Rectal smooth muscle tissue (tissue), 1 donor: ENCODE measurements at regions not wholly inside any gene's neighbourhood (a gene's known extent, or its start where the extent isn't known, plus 50 kb on each side); places are given as distances from the start of the nearest gene placed in this dataset.

Source experiments
- H3K27ac ChIP-seq: one replicate; pipeline ENCODE4 v1.7.0; 2013; ENCODE audit warnings: low read depth, low read length, inconsistent platforms
- H3K27me3 ChIP-seq: one replicate; pipeline ENCODE4 v1.7.0; 2013; ENCODE audit warnings: low read length; ENCODE audit not compliant: control insufficient read depth, insufficient read depth
- H3K36me3 ChIP-seq: one replicate; pipeline ENCODE4 v1.7.0; 2013; ENCODE audit warnings: low read length; ENCODE audit not compliant: control insufficient read depth, insufficient read depth
- H3K4me1 ChIP-seq: one replicate; pipeline ENCODE4 v1.7.0; 2013; ENCODE audit warnings: low read length; ENCODE audit not compliant: control insufficient read depth, insufficient read depth
- H3K4me3 ChIP-seq: one replicate; pipeline ENCODE4 v1.7.0; 2013; ENCODE audit warnings: low read length
- H3K9ac ChIP-seq: one replicate; pipeline ENCODE4 v1.7.0; 2013; ENCODE audit warnings: low read length

DNA sequence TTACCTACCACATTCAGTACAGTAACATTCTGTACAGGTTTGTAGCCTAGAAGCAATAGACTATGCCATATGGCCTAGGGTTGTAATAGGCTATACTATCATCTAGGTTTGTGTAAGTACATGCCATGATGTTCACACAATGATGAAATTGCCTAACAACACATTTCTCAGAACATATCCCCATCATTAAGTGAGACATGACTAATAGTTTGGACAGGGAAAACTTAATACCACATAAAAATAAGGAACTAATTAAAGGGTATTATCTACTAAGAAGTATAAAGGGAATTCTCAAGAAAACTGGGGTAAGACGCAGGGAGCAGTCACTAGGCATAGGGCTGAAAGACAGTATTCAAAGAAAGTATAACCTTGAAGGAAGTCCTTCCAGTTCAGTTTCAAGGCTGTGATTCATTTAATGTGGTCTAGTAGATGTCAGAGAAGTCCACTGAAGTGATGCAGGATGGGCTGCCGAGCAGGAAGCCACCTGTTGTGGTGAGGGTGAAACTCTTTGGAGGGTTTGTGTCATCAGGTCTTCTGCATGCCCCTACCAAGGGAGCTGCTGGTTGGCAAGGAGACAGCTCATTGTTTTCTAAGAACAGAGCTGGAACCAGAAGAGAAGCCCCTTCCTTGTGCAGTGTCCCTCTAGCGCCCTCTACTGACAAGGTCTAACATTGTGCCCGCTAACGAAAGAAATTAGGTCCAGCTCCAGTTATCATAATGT, 122.9 kb downstream of the OLFM4 start:
- Histone ChIP-seq H3K27ac (no peak overlapping the region), H3K27me3 (no peaks in the 10 kb centered on the region), H3K4me1 (no peaks in the 10 kb centered on the region), H3K36me3 (no peaks in the 10 kb centered on the region), H3K9ac (no peak overlapping the region), H3K4me3 (no peak overlapping the region)

- Histone ChIP-seq H3K36me3 (no peaks in the 10 kb centered on the region), H3K9ac (no peak overlapping the region), H3K4me1 (no peaks in the 10 kb centered on the region), H3K27ac (no peak overlapping the region), H3K4me3 (no peak overlapping the region), H3K27me3 (no peaks in the 10 kb centered on the region)
Observed at GRCh38 chr13:53152057-53152421, 123.4 kb downstream of the OLFM4 start.

DNA sequence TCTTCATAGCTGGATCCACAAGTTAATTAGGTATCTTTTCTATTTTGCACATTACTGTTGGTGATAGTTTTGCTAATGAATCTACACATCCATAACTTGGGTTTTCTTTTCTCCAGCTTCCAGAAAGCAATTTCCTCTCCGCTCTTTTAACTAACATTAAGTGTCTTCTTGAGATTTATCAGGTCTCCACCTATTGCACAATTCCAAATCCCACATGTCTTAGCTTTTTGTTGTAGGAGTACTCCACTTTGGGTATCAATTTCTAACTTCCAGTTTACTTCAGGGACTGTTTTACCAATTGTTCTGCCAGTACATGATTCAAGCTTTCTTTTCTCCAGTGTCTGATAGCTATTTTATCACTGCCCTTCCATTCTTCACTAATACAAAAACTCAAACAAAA, 129.6 kb downstream of the OLFM4 start:
- Histone ChIP-seq H3K36me3 (no peaks in the 10 kb centered on the region), H3K9ac (no peak overlapping the region)

GRCh38 chr13:53159431-53159830, 130.8 kb downstream of the OLFM4 start:
- Histone ChIP-seq H3K27me3 (no peaks in the 10 kb centered on the region), H3K9ac (no peak overlapping the region), H3K4me1 (no peaks in the 10 kb centered on the region), H3K36me3 (no peaks in the 10 kb centered on the region), H3K27ac (no peak overlapping the region), H3K4me3 (no peak overlapping the region)

More for the DNA sequence above, 129.6 kb downstream of the OLFM4 start:
- H3K4me1 ChIP-seq = no peaks in the 10 kb centered on the region
- H3K27me3 ChIP-seq = no peaks in the 10 kb centered on the region
- no peak overlapping the region for H3K4me3 ChIP-seq
- no peak overlapping the region for H3K27ac ChIP-seq

DNA sequence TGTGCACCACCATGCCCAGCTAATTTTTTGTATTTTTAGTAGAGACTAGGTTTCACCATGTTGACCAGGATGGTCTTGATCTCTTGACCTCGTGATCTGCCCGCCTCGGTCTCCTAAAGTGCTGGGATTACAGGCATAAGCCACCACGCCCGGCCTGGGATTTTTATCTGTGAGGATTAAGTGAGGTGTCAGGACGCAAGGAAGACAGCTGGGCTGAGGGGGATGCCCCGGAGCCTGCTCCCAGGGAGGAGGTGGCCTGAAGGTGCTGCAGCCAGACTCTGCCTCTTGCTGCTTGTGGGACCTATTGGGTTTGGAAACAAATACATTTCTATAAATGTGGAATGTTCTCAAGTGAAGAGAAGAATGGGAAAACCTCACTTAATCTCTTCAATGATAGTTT, 131.6 kb downstream of the OLFM4 start:
- no peak overlapping the region for H3K27ac ChIP-seq
- H3K4me1 ChIP-seq = no peaks in the 10 kb centered on the region
- no peaks in the 10 kb centered on the region for H3K27me3 ChIP-seq
- no peak overlapping the region for H3K9ac ChIP-seq
- H3K36me3 ChIP-seq = no peaks in the 10 kb centered on the region
- no peak overlapping the region for H3K4me3 ChIP-seq

DNA sequence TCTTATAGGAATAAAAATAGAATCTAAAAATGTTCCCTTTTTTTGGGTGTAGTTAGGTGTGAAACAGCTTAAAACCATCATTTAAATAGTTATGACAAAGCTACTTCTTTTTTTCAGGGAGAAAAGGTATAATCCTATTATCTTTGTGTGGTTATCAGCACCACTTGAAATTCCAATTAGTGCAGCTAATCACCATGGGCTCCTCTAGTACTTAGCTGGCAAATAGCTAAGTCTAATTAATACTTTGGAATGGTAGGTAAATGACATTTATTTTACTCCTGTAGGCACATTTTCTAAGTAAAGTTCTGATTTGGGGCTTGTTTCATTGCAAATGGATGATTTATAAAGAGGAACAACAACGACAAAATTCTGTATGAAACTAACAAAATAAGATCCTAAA, 132.6 kb downstream of the OLFM4 start:
- no peak overlapping the region for H3K4me3 ChIP-seq
- H3K27me3 ChIP-seq = no peaks in the 10 kb centered on the region
- H3K9ac ChIP-seq = no peak overlapping the region
- no peaks in the 10 kb centered on the region for H3K36me3 ChIP-seq
- H3K27ac ChIP-seq = no peak overlapping the region
- no peaks in the 10 kb centered on the region for H3K4me1 ChIP-seq

GRCh38 chr13:53165261-53165660, 136.6 kb downstream of the OLFM4 start:
- Histone ChIP-seq H3K27ac (no peak overlapping the region), H3K4me1 (no peaks in the 10 kb centered on the region), H3K4me3 (no peak overlapping the region), H3K9ac (no peak overlapping the region), H3K27me3 (no peaks in the 10 kb centered on the region), H3K36me3 (no peaks in the 10 kb centered on the region)

- H3K27ac ChIP-seq = no peak overlapping the region
- H3K9ac ChIP-seq = no peak overlapping the region
- H3K4me3 ChIP-seq = no peak overlapping the region
- H3K36me3 ChIP-seq = no peaks in the 10 kb centered on the region
- no peaks in the 10 kb centered on the region for H3K4me1 ChIP-seq
- no peaks in the 10 kb centered on the region for H3K27me3 ChIP-seq
Observed at GRCh38 chr13:53167561-53167960, 138.9 kb downstream of the OLFM4 start.

GRCh38 chr13:53170910-53171309, 142.3 kb downstream of the OLFM4 start:
- H3K4me1 ChIP-seq = no peaks in the 10 kb centered on the region
- no peak overlapping the region for H3K27ac ChIP-seq
- H3K4me3 ChIP-seq = no peak overlapping the region
- no peaks in the 10 kb centered on the region for H3K36me3 ChIP-seq
- H3K9ac ChIP-seq = no peak overlapping the region
- H3K27me3 ChIP-seq = no peaks in the 10 kb centered on the region

GRCh38 chr13:53174545-53174944, 145.9 kb downstream of the OLFM4 start:
- Histone ChIP-seq H3K9ac (no peak overlapping the region), H3K36me3 (no peaks in the 10 kb centered on the region), H3K27me3 (no peaks in the 10 kb centered on the region), H3K4me1 (no peaks in the 10 kb centered on the region), H3K4me3 (no peak overlapping the region), H3K27ac (no peak overlapping the region)

DNA sequence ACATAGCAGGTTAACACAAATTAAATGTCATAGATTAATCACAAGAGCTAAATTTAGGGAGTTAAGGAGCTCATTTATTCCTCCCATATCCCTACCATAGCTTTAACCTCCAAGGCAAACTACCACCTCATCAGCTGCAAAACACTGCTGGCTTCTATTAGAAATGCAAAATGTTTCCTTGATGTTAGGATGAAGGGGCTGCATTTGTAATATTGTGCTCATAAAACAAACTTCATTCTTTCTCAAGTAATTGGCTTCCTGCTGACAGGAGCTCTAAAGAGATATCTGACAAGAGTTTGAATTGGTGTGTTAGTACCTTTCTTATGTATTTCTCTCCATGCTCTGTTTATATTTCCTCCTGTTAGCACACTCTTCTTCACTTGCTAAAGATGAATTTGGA, 152.1 kb downstream of the OLFM4 start:
- no peak overlapping the region for H3K9ac ChIP-seq

GRCh38 chr13:53182724-53183123, 154.1 kb downstream of the OLFM4 start:
- Histone ChIP-seq H3K4me1 (no peaks in the 10 kb centered on the region), H3K4me3 (no peak overlapping the region), H3K36me3 (no peaks in the 10 kb centered on the region), H3K27ac (no peak overlapping the region), H3K9ac (no peak overlapping the region), H3K27me3 (no peaks in the 10 kb centered on the region)

More for the DNA sequence above, 152.1 kb downstream of the OLFM4 start:
- Histone ChIP-seq H3K36me3 (no peaks in the 10 kb centered on the region), H3K4me3 (no peak overlapping the region), H3K27me3 (no peaks in the 10 kb centered on the region), H3K4me1 (no peaks in the 10 kb centered on the region), H3K27ac (no peak overlapping the region)

DNA sequence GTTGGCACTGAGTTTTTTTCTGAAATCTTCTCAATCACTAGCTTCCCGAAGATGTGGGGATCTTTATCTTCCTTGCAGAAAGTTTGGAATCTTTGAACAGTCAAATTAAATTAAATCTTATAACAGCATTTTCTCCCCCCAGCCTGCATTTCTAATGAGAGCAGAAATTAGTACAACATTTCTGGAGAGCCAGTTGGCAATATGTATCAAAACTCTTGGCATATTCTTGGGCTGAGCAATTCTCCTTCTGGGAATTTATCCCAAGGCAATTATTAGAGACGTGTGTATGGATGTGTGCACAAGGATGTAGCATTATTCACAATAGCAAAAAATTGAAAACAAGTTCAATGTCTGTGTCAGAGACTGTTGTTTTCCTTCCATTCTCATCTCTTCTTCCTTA, 159.5 kb downstream of the OLFM4 start:
- Histone ChIP-seq H3K36me3 (no peaks in the 10 kb centered on the region), H3K27me3 (no peaks in the 10 kb centered on the region), H3K9ac (no peak overlapping the region), H3K27ac (no peak overlapping the region), H3K4me1 (no peaks in the 10 kb centered on the region), H3K4me3 (no peak overlapping the region)
